Mucosa of gallbladder (tissue), 1 donor: ENCODE measurements at regions not wholly inside any gene's neighbourhood (a gene's known extent, or its start where the extent isn't known, plus 50 kb on each side); places are given as distances from the start of the nearest gene placed in this dataset.
"Not testable (repeated sequence)": the region's sequence is repeated elsewhere in the genome, so short reads cannot be mapped to it uniquely, and the experiment has no call there.

Experiments
- DNase-seq: peaks from one replicate; pipeline ENCODE4 v3.0.0-alpha.2; 2020; ENCODE audit warnings: low spot score
- donor health status: DM: no; HTN: no; CAD: no.

GRCh38 chr1:60857851-60858250, 224.5 kb upstream of the NFIA start:
- no peak for DNase-seq

- no peak for DNase-seq
These were observed 232.3 kb upstream of the NFIA start for GRCh38 chr1:60850084-60850483.

GRCh38 chr1:60849401-60849800, 233.0 kb upstream of the NFIA start:
- no peak for DNase-seq

GRCh38 chr1:60848583-60849188, 233.7 kb upstream of the NFIA start:
- no peak for DNase-seq

GRCh38 chr1:60847855-60848582, 234.3 kb upstream of the NFIA start:
- no peak for DNase-seq

- DNase-seq, result no peak
These were observed 235.0 kb upstream of the NFIA start for GRCh38 chr1:60847391-60847790.

GRCh38 chr1:60845659-60846058, 236.7 kb upstream of the NFIA start:
- not testable (repeated sequence) for DNase-seq

GRCh38 chr1:60842304-60842703, 240.1 kb upstream of the NFIA start:
- DNase-seq, result no peak

- DNase-seq, result no peak
These were observed 241.0 kb upstream of the NFIA start for GRCh38 chr1:60841116-60842046.

- DNase-seq, result not testable (repeated sequence)
These were observed 241.9 kb upstream of the NFIA start for GRCh38 chr1:60840476-60840875.

- no peak for DNase-seq
These were observed 246.7 kb upstream of the NFIA start for GRCh38 chr1:60835649-60836048.

- DNase-seq, result no peak
These were observed 249.2 kb upstream of the NFIA start for GRCh38 chr1:60833173-60833572.

- no peak for DNase-seq
These were observed 250.0 kb upstream of the NFIA start for GRCh38 chr1:60832367-60832766.

GRCh38 chr1:60831780-60832179, 250.6 kb upstream of the NFIA start:
- DNase-seq, result no peak

GRCh38 chr1:60828944-60829343, 253.4 kb upstream of the NFIA start:
- DNase-seq, result no peak

- DNase-seq, result no peak
These were observed 255.9 kb upstream of the NFIA start for GRCh38 chr1:60826320-60827094.

GRCh38 chr1:60825593-60825992, 256.8 kb upstream of the NFIA start:
- no peak for DNase-seq

GRCh38 chr1:60823151-60823550, 259.2 kb upstream of the NFIA start:
- no peak for DNase-seq

GRCh38 chr1:60822252-60822651, 260.1 kb upstream of the NFIA start:
- DNase-seq, result no peak

- DNase-seq, result no peak
These were observed 261.2 kb upstream of the NFIA start for GRCh38 chr1:60821156-60821555.

GRCh38 chr1:60818969-60819701, 263.2 kb upstream of the NFIA start:
- DNase-seq, result no peak
